Left forelimb (tissue), 1 donor: ENCODE measurements at regions not wholly inside any gene's neighbourhood (a gene's known extent, or its start where the extent isn't known, plus 50 kb on each side); places are given as distances from the start of the nearest gene placed in this dataset.
"Not testable (repeated sequence)": the region's sequence is repeated elsewhere in the genome, so short reads cannot be mapped to it uniquely, and the experiment has no call there.

Source experiments
- DNase-seq: peaks from one replicate; pipeline ENCODE4 v3.0.0-alpha.2; 2018; ENCODE audit warnings: low spot score

DNA sequence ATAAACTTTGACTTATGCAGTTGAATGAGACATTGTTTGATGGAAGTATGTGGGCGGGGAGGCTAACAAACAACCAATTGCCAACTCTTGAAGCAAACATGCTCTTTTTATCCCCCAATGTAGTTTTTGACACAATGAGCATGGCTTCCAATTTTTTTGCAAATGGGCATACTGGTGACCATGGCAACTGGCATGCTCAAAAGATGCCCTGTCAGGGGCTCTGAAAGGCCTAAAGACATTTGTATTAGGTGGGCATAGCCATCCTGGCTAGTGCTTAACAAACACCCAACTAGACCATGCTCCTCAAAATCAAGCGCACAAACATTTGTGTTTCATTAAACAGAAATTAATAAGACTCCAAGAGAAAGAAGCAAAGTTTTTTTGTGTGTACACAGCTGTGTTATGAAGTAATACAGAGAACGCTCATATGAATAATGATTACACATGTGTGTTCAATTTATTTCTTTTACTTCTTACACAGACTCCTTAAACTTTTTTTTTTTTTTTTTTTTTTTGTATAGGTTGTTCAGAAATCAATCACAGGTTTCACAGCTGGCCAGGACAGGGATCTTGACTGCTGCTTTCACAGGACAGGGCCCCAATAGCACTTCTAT lies 95.6 kb downstream of the DLEU7 start:
- no peak for DNase-seq

DNA sequence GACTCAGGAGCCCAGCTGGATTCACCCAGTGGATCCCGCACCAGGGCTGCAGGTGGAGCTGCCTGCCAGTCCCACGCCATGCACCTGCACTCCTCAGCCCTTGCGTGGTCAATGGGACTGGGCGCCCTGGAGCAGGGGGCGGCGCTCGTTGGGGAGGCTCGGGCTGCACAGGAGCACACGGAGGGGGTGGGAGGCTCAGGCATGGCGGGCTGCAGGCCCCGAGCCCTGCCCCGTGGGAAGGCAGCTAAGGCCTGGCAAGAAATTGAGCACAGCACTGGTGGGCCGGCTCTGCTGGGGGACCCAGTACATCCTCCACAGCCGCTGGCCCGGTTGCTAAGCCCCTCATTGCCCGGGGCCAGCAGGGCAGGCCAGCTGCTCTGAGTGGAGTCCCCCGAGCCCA lies 90.3 kb downstream of the DLEU7 start:
- DNase-seq = not testable (repeated sequence)

DNA sequence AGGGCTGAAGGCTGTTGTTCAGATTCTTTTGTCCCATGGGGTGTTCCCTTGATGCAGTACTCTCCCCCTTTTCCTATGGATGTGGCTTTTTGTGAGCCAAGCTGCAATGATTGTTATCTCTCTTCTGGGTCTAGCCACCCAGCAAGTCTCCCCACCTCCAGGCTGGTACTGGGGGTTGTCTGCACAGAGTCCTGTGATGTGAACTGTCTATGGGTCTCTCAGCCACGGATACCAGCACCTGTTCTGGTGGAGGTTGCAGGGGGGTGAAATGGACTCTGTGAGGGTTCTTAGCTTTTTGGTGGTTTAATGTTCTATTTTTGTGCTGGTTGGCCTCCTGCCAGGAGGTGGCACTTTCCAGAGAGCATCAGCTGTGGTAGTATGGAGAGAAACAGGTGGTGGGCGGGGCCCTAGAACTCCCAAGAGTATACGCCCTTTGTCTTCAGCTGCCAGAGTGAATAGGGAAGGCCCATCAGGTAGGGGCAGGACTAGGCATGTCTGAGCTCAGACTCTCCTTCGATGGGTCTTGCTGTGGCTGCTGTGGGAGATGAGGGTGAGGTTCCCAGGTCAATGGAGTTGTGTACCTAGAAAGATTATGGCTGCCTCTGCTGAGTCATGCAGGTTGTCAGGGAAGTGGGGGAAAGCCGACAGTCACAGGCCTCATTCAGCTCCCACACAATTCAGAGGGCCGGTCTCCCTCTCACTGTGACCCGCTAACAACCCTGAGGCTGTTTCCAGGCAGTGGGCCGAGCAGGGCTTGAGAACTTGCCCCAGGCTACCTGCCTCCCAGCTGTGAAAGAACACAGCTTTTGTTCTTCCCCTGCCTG lies 87.4 kb downstream of the DLEU7 start:
- not testable (repeated sequence) for DNase-seq

DNA sequence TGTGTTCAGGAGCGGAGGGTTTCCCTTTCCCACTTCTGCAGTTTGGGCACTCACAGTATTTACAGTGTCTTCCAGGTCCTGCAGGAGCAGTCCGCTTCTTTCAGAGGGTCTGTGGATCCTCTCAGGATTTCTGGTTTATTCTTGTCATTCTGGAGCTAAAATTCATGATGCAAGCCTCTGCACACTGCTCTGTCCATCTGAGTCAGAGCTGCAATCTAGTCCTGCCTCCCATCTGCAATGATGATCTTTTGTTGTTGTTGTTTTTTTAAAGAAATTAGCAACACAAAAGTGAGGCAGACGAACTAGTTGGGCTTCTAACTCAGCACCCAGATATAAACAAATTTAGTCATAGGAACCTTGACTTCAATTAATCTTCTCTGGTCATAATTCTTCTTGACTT lies 86.5 kb downstream of the DLEU7 start:
- DNase-seq = no peak

DNA sequence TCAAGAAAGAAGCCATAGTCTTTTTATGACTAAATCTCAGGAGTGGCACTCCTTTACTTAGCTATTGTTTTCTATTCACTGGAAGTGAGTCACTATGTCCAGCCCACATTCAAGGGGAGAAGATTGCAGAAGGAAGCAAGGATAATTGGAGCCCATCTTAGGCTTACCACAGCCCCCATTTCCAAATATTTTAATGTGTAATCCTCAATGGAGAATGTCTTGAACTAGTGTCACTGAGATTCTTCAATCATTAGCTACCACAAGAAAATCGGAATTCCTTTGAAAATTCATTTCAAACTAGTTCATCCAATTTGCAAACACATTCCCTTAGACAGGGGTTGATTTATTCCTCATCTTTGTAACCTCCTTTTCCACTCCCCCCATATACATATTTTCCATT lies 84.7 kb downstream of the DLEU7 start:
- DNase-seq = no peak

DNA sequence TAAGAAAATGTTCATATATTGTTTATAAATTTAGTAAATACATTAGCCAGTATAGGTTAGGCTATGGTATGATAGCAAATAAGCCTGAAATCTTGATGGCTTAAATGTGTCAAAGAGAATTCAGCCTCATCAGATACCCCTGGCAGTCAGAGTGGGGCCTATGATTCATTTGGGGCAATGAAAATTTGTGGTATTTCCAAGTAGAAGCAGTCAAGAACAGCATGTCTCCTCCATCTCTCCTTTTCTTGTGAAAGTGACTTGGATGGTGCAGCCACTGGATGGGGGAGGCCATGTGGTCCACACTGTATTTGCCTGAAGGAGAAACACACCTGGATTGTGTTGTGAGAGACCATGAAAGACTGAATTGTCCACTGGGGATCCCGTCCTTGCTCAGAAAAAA lies 82.7 kb downstream of the DLEU7 start:
- no peak for DNase-seq

DNA sequence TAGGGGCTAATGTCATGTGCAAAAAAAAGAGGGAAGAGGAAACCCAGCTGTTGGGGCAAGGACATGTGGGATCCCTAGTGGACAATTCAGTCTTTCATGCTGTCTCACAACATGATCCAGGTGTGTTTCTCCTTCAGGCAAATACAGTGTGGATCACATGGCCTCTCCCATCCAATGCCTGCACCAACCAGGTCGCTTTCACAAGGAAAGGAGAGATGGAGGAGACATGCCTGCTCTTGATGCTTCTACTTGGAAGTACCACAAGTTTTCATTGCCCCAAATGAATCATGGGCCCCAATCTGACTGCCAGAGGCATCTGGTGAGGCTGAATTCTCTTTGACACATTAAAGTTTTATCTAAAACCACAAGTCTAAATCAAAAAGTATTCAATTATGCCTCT lies 82.1 kb downstream of the DLEU7 start:
- no peak for DNase-seq

DNA sequence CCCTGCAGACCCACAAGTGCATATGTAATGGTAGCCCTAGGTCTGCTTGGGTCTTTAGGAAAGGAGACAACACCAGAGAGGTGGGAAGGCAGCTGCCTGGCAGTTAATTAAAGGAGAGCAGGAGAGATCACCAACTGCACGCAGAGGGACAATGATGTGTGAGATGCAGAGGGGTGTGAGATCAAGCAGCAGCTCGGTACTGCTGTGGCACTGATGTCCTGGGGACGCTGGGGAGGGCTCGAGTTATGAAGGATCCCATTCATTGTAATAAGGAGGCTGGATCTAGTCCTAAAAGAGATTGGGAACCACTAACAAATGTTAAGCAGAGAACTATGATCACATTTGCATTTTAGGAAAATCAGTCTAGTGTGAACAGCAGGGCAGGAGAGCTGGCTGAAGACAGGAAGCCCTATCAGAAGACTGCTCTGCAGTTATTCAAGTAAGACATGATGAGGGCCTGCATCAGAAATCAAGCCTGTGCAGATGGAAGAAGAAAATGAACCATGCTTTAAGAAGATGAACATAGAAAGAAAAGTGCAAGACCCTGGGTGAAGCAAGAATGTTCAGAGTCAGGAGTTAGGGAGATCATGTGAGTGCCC lies 80.4 kb downstream of the DLEU7 start:
- DNase-seq = no peak

DNA sequence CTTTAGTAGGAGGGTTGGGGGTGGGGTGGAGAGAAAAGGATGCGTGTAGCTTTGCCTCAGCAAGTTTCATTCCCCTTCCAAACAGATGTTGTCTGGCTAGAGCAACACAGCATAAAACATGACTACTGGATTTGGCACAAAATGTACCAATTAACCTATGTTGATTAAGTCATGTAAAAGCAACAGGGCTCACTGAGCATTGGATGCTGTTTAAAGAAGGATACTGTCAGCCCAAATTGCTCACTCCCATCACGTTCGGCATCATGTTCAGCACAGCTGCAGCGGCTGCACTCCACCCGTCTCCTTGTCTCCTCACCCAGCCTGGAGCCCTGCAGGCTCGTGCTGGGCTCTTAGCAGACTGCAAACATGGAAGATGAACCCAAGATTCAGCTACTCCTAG lies 77.5 kb downstream of the DLEU7 start:
- no peak for DNase-seq

DNA sequence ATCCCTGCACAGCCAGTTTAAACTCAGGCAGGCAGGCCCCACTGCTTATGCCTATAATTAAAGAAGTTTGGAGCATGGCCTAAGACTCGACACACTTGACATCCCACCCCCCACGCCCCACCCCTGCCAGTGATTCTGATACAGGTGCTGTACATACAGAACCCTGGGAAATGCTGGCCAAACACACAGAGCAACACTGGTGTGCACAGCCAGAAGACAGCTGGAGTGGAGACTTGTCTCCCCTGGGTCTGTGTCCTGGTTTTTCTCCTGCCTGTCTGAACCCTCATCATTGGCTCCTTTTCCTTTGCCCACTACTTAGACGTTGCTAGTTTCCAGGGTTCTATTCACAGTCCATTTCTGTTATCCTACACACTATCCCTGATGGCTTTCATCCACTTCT lies 76.8 kb downstream of the DLEU7 start:
- no peak for DNase-seq

DNA sequence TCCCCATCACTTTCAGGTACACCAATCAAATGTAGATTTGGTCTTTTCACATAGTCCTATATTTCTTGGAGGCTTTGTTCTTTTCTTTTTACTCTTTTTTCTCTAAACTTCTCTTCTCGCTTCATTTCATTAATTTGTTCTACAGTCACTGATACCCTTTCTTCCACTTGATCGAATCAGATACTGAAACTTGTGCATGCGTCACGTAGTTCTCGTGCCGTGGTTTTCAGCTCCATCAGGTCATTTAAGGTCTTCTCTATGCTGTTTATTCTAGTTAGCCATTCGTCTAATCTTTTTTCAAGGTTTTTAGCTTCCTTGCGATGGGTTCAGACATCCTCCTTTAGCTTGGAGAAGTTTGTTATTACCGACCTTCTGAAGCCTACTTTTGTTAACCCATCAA lies 70.6 kb downstream of the DLEU7 start:
- not testable (repeated sequence) for DNase-seq
